IMR-90 (cell line): ENCODE measurements at regions not wholly inside any gene's neighbourhood (a gene's known extent, or its start where the extent isn't known, plus 50 kb on each side); places are given as distances from the start of the nearest gene placed in this dataset.

Experiments used
- ATAC-seq: fragments of 200-7000 bp; cut with Tn5 transposase; 2 replicates; pipeline ENCODE4 v1.9.1; 2020; ENCODE audit warnings: low read depth, mild to moderate bottlenecking, moderate library complexity
- BruUV-seq: library from RNA; stranded (reverse); fragments of 400-500 nt; replicated peaks from 2 replicates; lab custom pipeline; 2021; lab: Mats Ljungman, UMichigan
- CTCF ChIA-PET: fragments of 300-600 bp; formaldehyde crosslinking; extraction: SDS; loops from one replicate; lab custom pipeline; 2021; ENCODE audit warnings: antibody characterized with exemption; lab: Yijun Ruan, JAX
- POLR2A ChIA-PET: fragments of 300-600 bp; sonication (Branson Sonifier 250); formaldehyde crosslinking; loops from one replicate; lab custom pipeline; 2022; ENCODE audit warnings: antibody characterized with exemption; ENCODE audit not compliant: unreplicated experiment; lab: Charles Lee
- DNase-seq: peaks from one replicate; pipeline ENCODE4 v3.0.0; 2013
- H2AFZ ChIP-seq: replicated peaks from 2 replicates; pipeline ENCODE3; 2013; ENCODE audit warnings: low read length, mild to moderate bottlenecking; ENCODE audit not compliant: poor library complexity
- H2AK5ac ChIP-seq: 2 replicates; pipeline ENCODE4 v1.6.1; 2013; ENCODE audit warnings: low read depth, low read length, inconsistent platforms
- H2AK9ac ChIP-seq: replicated peaks from 2 replicates; pipeline ENCODE3; 2013; ENCODE audit warnings: mild to moderate bottlenecking, low read depth, low read length, moderate library complexity; ENCODE audit not compliant: poor library complexity
- H2BK120ac ChIP-seq: 2 replicates; pipeline ENCODE4 v1.6.1; 2013; ENCODE audit warnings: low read depth, low read length, inconsistent platforms
- H2BK15ac ChIP-seq: 3 replicates; pipeline ENCODE4 v1.6.1; 2013; ENCODE audit warnings: low read depth, low read length, inconsistent platforms
- H2BK20ac ChIP-seq: 2 replicates; pipeline ENCODE4 v1.6.1; 2013; ENCODE audit warnings: low read depth, mild to moderate bottlenecking, inconsistent platforms, low read length, moderate library complexity
- H2BK5ac ChIP-seq: 2 replicates; pipeline ENCODE4 v1.6.1; 2013; ENCODE audit warnings: mild to moderate bottlenecking, low read depth, low read length, inconsistent platforms; ENCODE audit not compliant: poor library complexity, severe bottlenecking
- H3K14ac ChIP-seq: replicated peaks from 2 replicates; pipeline ENCODE4 v1.6.1; 2013; ENCODE audit warnings: low read depth, low read length, inconsistent platforms
- H3K18ac ChIP-seq: 2 replicates; pipeline ENCODE4 v1.6.1; 2013; ENCODE audit warnings: low read depth, low read length, control low read depth
- H3K23ac ChIP-seq: 2 replicates; pipeline ENCODE4 v1.6.1; 2013; ENCODE audit warnings: low read depth, low read length, inconsistent platforms
- H3K27ac ChIP-seq: 2 replicates; pipeline ENCODE4 v1.5.1; 2013; ENCODE audit warnings: mild to moderate bottlenecking, control low read depth, low read length; ENCODE audit not compliant: insufficient read depth
- H3K27me3 ChIP-seq: 2 replicates; pipeline ENCODE4 v1.6.1; 2013; ENCODE audit warnings: low read length; ENCODE audit not compliant: control insufficient read depth, insufficient read depth
- H3K36me3 ChIP-seq: 2 replicates; pipeline ENCODE4 v1.6.1; 2013; ENCODE audit warnings: low read length, mixed read lengths; ENCODE audit not compliant: control insufficient read depth, insufficient read depth
- H3K4ac ChIP-seq: 2 replicates; pipeline ENCODE4 v1.6.1; 2013; ENCODE audit warnings: low read depth, low read length, inconsistent platforms
- H3K4me1 ChIP-seq: 2 replicates; pipeline ENCODE4 v1.6.1; 2013; ENCODE audit warnings: low read length, mixed read lengths; ENCODE audit not compliant: control insufficient read depth, insufficient read depth
- H3K4me2 ChIP-seq: 2 replicates; pipeline ENCODE4 v1.6.1; 2013; ENCODE audit warnings: low read depth, mild to moderate bottlenecking, control low read depth, low read length, moderate library complexity
- H3K4me3 ChIP-seq: 2 replicates; pipeline ENCODE4 v1.5.1; 2013; ENCODE audit warnings: low read depth, mild to moderate bottlenecking, control low read depth, low read length, moderate library complexity; ENCODE audit not compliant: insufficient read depth
- H3K56ac ChIP-seq: 2 replicates; pipeline ENCODE4 v1.6.1; 2013; ENCODE audit warnings: low read length, inconsistent platforms; ENCODE audit not compliant: insufficient read depth; ENCODE audit errors: extremely low read depth
- H3K79me1 ChIP-seq, 2 experiments: 2 replicates each; pipeline ENCODE4 v1.6.1; 2013; ENCODE audit warnings: low read length in 2 of 2, inconsistent platforms in 1 of 2, low read depth in 1 of 2
- H3K9ac ChIP-seq: 2 replicates; pipeline ENCODE4 v1.6.1; 2013; ENCODE audit warnings: low read depth, low read length, control low read depth
- H3K9me1 ChIP-seq: 2 replicates; pipeline ENCODE4 v1.6.1; 2013; ENCODE audit warnings: low read length, inconsistent platforms; ENCODE audit not compliant: insufficient read depth
- H3K9me3 ChIP-seq: 2 replicates; pipeline ENCODE4 v1.6.1; 2013; ENCODE audit warnings: low read length; ENCODE audit not compliant: control insufficient read depth, insufficient read depth
- H4K20me1 ChIP-seq: 2 replicates; pipeline ENCODE4 v1.6.1; 2013; ENCODE audit warnings: low read length, inconsistent platforms; ENCODE audit not compliant: insufficient read depth
- H4K5ac ChIP-seq: 2 replicates; pipeline ENCODE4 v1.6.1; 2013; ENCODE audit warnings: mild to moderate bottlenecking, low read depth, low read length, control low read depth
- H4K8ac ChIP-seq, 2 experiments: 2 replicates each; pipeline ENCODE4 v1.6.1; 2013; ENCODE audit warnings: low read depth in 2 of 2, low read length in 2 of 2, control low read depth in 1 of 2, inconsistent platforms in 1 of 2
- H4K91ac ChIP-seq: 2 replicates; pipeline ENCODE4 v1.6.1; 2013; ENCODE audit warnings: low read depth, low read length, inconsistent platforms; ENCODE audit not compliant: insufficient read depth
- MAFK ChIP-seq: IDR thresholded peaks from 2 replicates; pipeline ENCODE4 v1.6.1; 2012; ENCODE audit warnings: low read depth, low read length, improper control_type of control experiment
- NFE2L2 ChIP-seq: fragments of 150-350 bp; IDR thresholded peaks from 2 replicates; pipeline ENCODE4 v1.6.1; 2016; ENCODE audit warnings: low read depth, mild to moderate bottlenecking, low read length
- POLR2A ChIP-seq: IDR thresholded peaks from 2 replicates; pipeline ENCODE4 v1.6.1; 2012; ENCODE audit warnings: mild to moderate bottlenecking, low read depth, low read length
- RAD21 ChIP-seq: IDR thresholded peaks from 2 replicates; pipeline ENCODE4 v1.6.1; 2012; ENCODE audit warnings: low read length, improper control_type of control experiment
- RCOR1 ChIP-seq: IDR thresholded peaks from 2 replicates; pipeline ENCODE4 v1.6.1; 2012; ENCODE audit warnings: mild to moderate bottlenecking, low read length, improper control_type of control experiment; ENCODE audit not compliant: insufficient replicate concordance
- WGBS, 2 experiments: methylation state at CpG; one replicate each; pipeline versions ENCODE4 v1.1.5 to v1.1.7; 2013; ENCODE audit warnings: missing lambda C conversion rate in 2 of 2; ENCODE audit not compliant: insufficient read length in 1 of 2; ENCODE audit errors: extremely low coverage in 2 of 2; 5-methylcytosine and 5-hydroxymethylcytosine counted together
- dilution Hi-C: fragments of 300-500 bp; cut with HindIII; formaldehyde crosslinking; loops from one replicate; pipeline ENCODE4 v1.14.3; 2018; ENCODE audit warnings: low sequenced_read_pairs; ENCODE audit not compliant: unreplicated experiment
- in situ Hi-C: fragments of 300-500 bp; cut with MboI; formaldehyde crosslinking; loops from 3 replicates; pipeline ENCODE4 v1.14.3; 2019; ENCODE audit warnings: low sequenced_read_pairs, inconsistent platforms, mixed read lengths
- intact Hi-C: fragments of 100-400 bp; cut with micrococcal nuclease; formaldehyde crosslinking; loops from 2 replicates; pipeline ENCODE4 v1.10.0; 2022

GRCh38 chr2:226017537-226017936 lies 618.0 kb downstream of the NYAP2 start:
- Histone ChIP-seq H3K4me1 (no peaks in the 10 kb centered on the region), H4K5ac (no peak overlapping the region), H3K79me1 (no peaks in the 10 kb centered on the region), H2AK5ac (no peak overlapping the region), H3K18ac (no peak overlapping the region), H3K23ac (no peak overlapping the region), H3K27me3 (no peaks in the 10 kb centered on the region), H3K9me3 (peaks cover 4% of the 10 kb centered on the region; the same call in 1 of the 2 replicates), H4K91ac (no peak overlapping the region), H2AK9ac (no peak overlapping the region), H3K4me3 (no peak overlapping the region), H3K36me3 (no peaks in the 10 kb centered on the region), H3K14ac (no peak overlapping the region), H3K27ac (no peak overlapping the region), H2BK15ac (no peak overlapping the region), H3K4ac (no peak overlapping the region), H2BK20ac (no peak overlapping the region), H3K9me1 (no peaks in the 10 kb centered on the region), H4K8ac (no peak overlapping the region), H2BK5ac (no peak overlapping the region), H2AFZ (no peak overlapping the region), H2BK120ac (no peak overlapping the region), H4K20me1 (no peaks in the 10 kb centered on the region), H3K9ac (no peak overlapping the region), H3K56ac (no peak overlapping the region), H3K4me2 (no peak overlapping the region)
- CTCF ChIA-PET, result no interaction called here
- DNase-seq (no peak), ATAC-seq (no peak)
- no CpG with 5 or more reads among the region's 2 CpGs for WGBS, 2 experiments
- intact Hi-C loops (no loop called here), dilution Hi-C loops (no loop called here), in situ Hi-C loops (no loop called here)
- TF ChIP-seq RAD21 (no peak), POLR2A (no peak), MAFK (no peak), RCOR1 (no peak), NFE2L2 (no peak)
- BruUV-seq, result no TSS peak
- POLR2A ChIA-PET, result no interaction called here
